SJSA1 (cell line): ENCODE measurements at regions not wholly inside any gene's neighbourhood (a gene's known extent, or its start where the extent isn't known, plus 50 kb on each side); places are given as distances from the start of the nearest gene placed in this dataset.

Experiments used
- DNase-seq, 2 experiments: peaks; one replicate each; pipeline ENCODE4 v3.0.0-alpha.2; 2015 to 2020; ENCODE audit warnings: low spot score in 2 of 2, low read depth in 1 of 2
- H3K27ac ChIP-seq: fragments of 250-450 bp; sonication (Bioruptor Pico); 2 replicates; pipeline ENCODE4 v1.5.1; 2020; ENCODE audit warnings: mild to moderate bottlenecking, moderate library complexity
- H3K27me3 ChIP-seq: fragments of 250-450 bp; sonication (Bioruptor Pico); replicated peaks from 2 replicates; pipeline ENCODE4 v1.5.1; 2020; ENCODE audit warnings: mild to moderate bottlenecking, moderate library complexity
- H3K36me3 ChIP-seq: fragments of 250-450 bp; sonication (Bioruptor Pico); 2 replicates; pipeline ENCODE4 v1.5.1; 2020; ENCODE audit warnings: mild to moderate bottlenecking
- H3K4me1 ChIP-seq: fragments of 250-450 bp; sonication (Bioruptor Pico); replicated peaks from 2 replicates; pipeline ENCODE4 v1.6.1; 2021; ENCODE audit warnings: mild to moderate bottlenecking
- H3K4me3 ChIP-seq: fragments of 250-450 bp; sonication (Bioruptor Pico); 2 replicates; pipeline ENCODE4 v1.5.1; 2020; ENCODE audit warnings: mild to moderate bottlenecking
- H3K9me3 ChIP-seq: fragments of 250-450 bp; sonication (Bioruptor Pico); replicated peaks from 2 replicates; pipeline ENCODE4 v1.5.1; 2020; ENCODE audit warnings: mild to moderate bottlenecking

- no peak overlapping the region for H3K27ac ChIP-seq
- H3K4me1 ChIP-seq = no peaks in the 10 kb centered on the region
- H3K4me3 ChIP-seq = no peak overlapping the region
- no peak for DNase-seq
- no peaks in the 10 kb centered on the region for H3K27me3 ChIP-seq
- no peaks in the 10 kb centered on the region for H3K36me3 ChIP-seq
- H3K9me3 ChIP-seq = no peaks in the 10 kb centered on the region
Observed at GRCh38 chr7:25515633-25516275, 287.5 kb upstream of the NPVF start.

- Histone ChIP-seq H3K36me3 (no peaks in the 10 kb centered on the region), H3K27me3 (no peaks in the 10 kb centered on the region), H3K4me1 (no peaks in the 10 kb centered on the region), H3K9me3 (no peaks in the 10 kb centered on the region), H3K4me3 (no peak overlapping the region), H3K27ac (no peak overlapping the region)
- DNase-seq = no peak
Observed at GRCh38 chr7:25517906-25518305, 289.6 kb upstream of the NPVF start.

- no peak overlapping the region for H3K4me3 ChIP-seq
- no peaks in the 10 kb centered on the region for H3K9me3 ChIP-seq
- H3K27ac ChIP-seq = no peak overlapping the region
- H3K27me3 ChIP-seq = no peaks in the 10 kb centered on the region
- DNase-seq = no peak
- H3K4me1 ChIP-seq = no peaks in the 10 kb centered on the region
- no peaks in the 10 kb centered on the region for H3K36me3 ChIP-seq
Observed at GRCh38 chr7:25520017-25520416, 291.7 kb upstream of the NPVF start.

DNA sequence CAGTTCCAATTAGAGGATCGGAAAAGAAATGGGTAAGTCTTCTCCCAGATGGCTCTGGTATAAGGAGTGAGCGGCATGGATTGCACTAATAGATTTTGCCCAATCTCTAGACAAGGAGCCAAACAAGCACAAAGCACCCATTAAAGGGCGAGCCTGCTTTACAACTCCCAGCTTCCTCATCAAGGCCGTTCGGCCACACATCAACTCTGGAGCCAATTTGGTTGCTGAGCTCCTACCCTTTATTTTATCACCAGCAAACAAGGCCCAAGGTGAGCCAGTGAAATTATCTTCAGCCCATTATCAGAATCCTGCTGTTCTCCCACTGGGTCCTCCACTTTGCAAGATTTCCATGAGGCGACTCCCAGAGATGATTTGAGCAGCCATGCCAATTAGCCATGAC is 292.2 kb upstream of the NPVF start:
- H3K4me3 ChIP-seq = no peak overlapping the region
- H3K27me3 ChIP-seq = no peaks in the 10 kb centered on the region
- DNase-seq = no peak
- H3K36me3 ChIP-seq = no peaks in the 10 kb centered on the region
- H3K27ac ChIP-seq = no peak overlapping the region
- no peaks in the 10 kb centered on the region for H3K4me1 ChIP-seq
- H3K9me3 ChIP-seq = no peaks in the 10 kb centered on the region

DNA sequence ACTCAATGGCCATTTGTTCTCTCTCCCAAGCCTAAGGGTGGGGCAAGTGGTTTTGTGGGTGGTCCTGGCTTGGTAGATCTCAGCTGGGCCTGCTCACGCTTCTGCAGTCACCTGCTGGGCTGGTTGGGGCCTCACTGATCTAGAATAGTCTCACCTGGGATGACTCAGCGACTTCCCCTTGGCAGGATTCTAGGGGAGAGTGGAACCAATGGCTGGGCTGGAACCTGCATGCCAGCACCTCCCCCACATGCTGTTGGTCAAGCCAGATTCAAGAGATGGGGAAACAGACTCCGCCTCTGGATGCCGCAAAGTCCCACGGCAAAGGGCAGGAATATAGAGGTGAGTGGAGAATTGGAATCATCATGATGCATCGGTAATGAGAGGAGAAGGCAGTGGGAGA is 292.9 kb upstream of the NPVF start:
- no peaks in the 10 kb centered on the region for H3K9me3 ChIP-seq
- no peaks in the 10 kb centered on the region for H3K27me3 ChIP-seq
- DNase-seq = no peak
- no peak overlapping the region for H3K27ac ChIP-seq
- H3K4me3 ChIP-seq = no peak overlapping the region
- H3K36me3 ChIP-seq = no peaks in the 10 kb centered on the region
- no peaks in the 10 kb centered on the region for H3K4me1 ChIP-seq

- H3K4me3 ChIP-seq = no peak overlapping the region
- H3K27ac ChIP-seq = no peak overlapping the region
- no peaks in the 10 kb centered on the region for H3K4me1 ChIP-seq
- H3K27me3 ChIP-seq = no peaks in the 10 kb centered on the region
- DNase-seq = no peak
- H3K9me3 ChIP-seq = no peaks in the 10 kb centered on the region
- no peaks in the 10 kb centered on the region for H3K36me3 ChIP-seq
Observed at GRCh38 chr7:25522727-25523126, 294.4 kb upstream of the NPVF start.

DNA sequence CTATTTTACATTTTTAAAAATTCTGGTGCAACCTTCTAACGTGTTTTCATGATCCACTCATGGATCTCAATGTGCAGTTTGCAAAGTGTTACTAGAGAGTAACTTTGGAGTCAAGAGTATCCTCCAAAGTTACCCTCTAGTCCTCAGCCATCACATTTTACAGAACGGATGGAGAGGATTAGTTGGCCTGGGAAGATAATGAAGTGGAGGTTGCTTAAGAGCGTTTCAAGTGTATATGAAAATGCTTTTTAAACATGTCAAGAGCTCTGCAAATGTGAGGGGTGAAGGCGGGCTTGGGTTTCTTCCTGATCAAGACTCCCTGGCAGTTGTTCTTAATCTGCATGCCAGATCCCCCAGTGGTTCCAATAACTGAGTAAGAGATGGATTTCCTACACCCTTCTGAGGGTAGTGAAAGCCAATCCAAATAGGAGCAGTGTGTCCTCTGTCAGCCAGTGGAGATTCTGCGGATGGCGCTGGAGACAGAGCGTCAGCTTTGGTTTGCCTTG is 299.4 kb upstream of the NPVF start:
- H3K36me3 ChIP-seq = no peaks in the 10 kb centered on the region
- no peak for DNase-seq
- H3K27me3 ChIP-seq = no peaks in the 10 kb centered on the region
- H3K4me1 ChIP-seq = no peaks in the 10 kb centered on the region
- H3K27ac ChIP-seq = no peak overlapping the region
- no peak overlapping the region for H3K4me3 ChIP-seq
- H3K9me3 ChIP-seq = no peaks in the 10 kb centered on the region

DNA sequence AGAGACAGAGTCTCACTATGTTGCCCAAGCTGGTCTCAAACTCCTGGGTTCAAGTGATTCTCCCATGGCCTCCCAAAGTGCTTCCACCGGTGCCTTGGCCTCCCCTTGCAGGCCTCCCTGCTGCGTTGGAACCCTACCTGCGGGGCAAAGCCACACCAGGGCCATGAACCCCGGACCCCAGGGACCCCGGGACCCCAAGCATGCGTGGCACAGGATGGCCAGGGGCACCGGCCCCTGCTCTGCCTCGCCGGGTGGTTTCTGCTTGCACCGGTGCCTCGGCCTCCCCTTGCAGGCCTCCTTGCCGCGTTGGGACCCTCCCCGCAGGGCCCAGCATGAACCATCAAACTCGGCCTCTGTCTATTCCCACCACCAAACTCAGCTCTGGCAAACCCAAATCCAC is 301.0 kb upstream of the NPVF start:
- Histone ChIP-seq H3K4me1 (no peaks in the 10 kb centered on the region), H3K36me3 (no peaks in the 10 kb centered on the region), H3K4me3 (no peak overlapping the region), H3K9me3 (no peaks in the 10 kb centered on the region), H3K27ac (no peak overlapping the region), H3K27me3 (no peaks in the 10 kb centered on the region)
- no peak for DNase-seq

GRCh38 chr7:25536851-25537250 is 308.6 kb upstream of the NPVF start:
- Histone ChIP-seq H3K4me3 (no peak overlapping the region), H3K27me3 (0 out of 2 replicates have a peak, but pooled peaks cover 4% of the 10 kb centered on the region), H3K4me1 (no peaks in the 10 kb centered on the region), H3K27ac (no peak overlapping the region), H3K36me3 (no peaks in the 10 kb centered on the region), H3K9me3 (no peaks in the 10 kb centered on the region)
- DNase-seq = no peak

- no peaks in the 10 kb centered on the region for H3K9me3 ChIP-seq
- H3K4me3 ChIP-seq = no peak overlapping the region
- no peak for DNase-seq
- 0 out of 2 replicates have a peak, but pooled peaks cover 4% of the 10 kb centered on the region for H3K27me3 ChIP-seq
- no peaks in the 10 kb centered on the region for H3K36me3 ChIP-seq
- no peaks in the 10 kb centered on the region for H3K4me1 ChIP-seq
- no peak overlapping the region for H3K27ac ChIP-seq
Observed at GRCh38 chr7:25537662-25538375, 309.5 kb upstream of the NPVF start.

GRCh38 chr7:25541094-25541821 is 313.0 kb upstream of the NPVF start:
- H3K4me1 ChIP-seq = no peaks in the 10 kb centered on the region
- H3K27ac ChIP-seq = no peak overlapping the region
- H3K9me3 ChIP-seq = no peaks in the 10 kb centered on the region
- no peak for DNase-seq
- H3K36me3 ChIP-seq = no peaks in the 10 kb centered on the region
- 0 out of 2 replicates have a peak, but pooled peaks cover 4% of the 10 kb centered on the region for H3K27me3 ChIP-seq
- H3K4me3 ChIP-seq = no peak overlapping the region

DNA sequence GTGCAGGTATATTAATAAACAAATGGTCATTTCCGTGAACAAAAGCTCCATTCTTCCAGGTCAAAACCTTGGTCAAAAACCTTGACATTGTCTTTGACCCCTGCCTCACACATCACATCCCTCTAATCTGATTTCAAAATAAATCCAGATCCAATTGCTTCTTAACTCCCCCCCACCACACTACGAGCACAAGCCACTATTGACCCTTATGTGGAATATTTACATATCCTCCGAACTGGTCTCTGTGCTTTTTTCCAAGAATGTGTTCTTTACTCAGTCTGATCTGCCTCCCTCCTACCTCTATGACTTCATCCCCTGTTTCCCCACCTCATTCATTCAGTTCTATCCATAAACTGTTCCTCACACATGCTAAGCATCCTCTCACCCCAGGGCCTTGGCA is 313.6 kb upstream of the NPVF start:
- no peak overlapping the region for H3K27ac ChIP-seq
- H3K36me3 ChIP-seq = no peaks in the 10 kb centered on the region
- no peak overlapping the region for H3K4me3 ChIP-seq
- 0 out of 2 replicates have a peak, but pooled peaks cover 4% of the 10 kb centered on the region for H3K27me3 ChIP-seq
- DNase-seq = no peak
- H3K9me3 ChIP-seq = no peaks in the 10 kb centered on the region
- H3K4me1 ChIP-seq = no peaks in the 10 kb centered on the region

- no peaks in the 10 kb centered on the region for H3K9me3 ChIP-seq
- H3K27me3 ChIP-seq = 0 out of 2 replicates have a peak, but pooled peaks cover 4% of the 10 kb centered on the region
- H3K4me1 ChIP-seq = no peaks in the 10 kb centered on the region
- H3K4me3 ChIP-seq = no peak overlapping the region
- no peak for DNase-seq
- no peaks in the 10 kb centered on the region for H3K36me3 ChIP-seq
- H3K27ac ChIP-seq = no peak overlapping the region
Observed at GRCh38 chr7:25543210-25543609, 314.9 kb upstream of the NPVF start.

DNA sequence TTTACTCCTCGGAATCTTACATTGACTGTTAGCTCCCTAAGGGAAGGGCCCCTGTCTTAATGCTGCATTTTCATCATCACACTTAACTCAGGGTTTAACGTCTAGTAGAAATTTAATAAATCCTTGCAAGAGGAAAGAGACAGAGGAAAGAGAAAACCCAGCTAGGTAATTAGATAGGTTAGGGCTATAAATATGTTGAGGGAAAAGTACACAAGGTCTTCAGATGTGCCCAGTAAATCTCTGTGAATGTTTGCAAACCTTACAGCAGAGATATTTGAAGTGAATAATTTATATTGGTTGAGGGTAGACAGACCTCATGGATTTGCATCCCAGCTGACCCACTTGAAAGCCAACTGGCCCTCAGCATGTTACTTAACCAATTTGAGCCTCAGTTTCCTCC is 315.5 kb upstream of the NPVF start:
- Histone ChIP-seq H3K9me3 (no peaks in the 10 kb centered on the region), H3K4me1 (no peaks in the 10 kb centered on the region), H3K36me3 (no peaks in the 10 kb centered on the region), H3K27ac (no peak overlapping the region), H3K4me3 (no peak overlapping the region), H3K27me3 (0 out of 2 replicates have a peak, but pooled peaks cover 4% of the 10 kb centered on the region)
- no peak for DNase-seq
